Uterus (tissue), 2 donors: ENCODE measurements at regions not wholly inside any gene's neighbourhood (a gene's known extent, or its start where the extent isn't known, plus 50 kb on each side); places are given as distances from the start of the nearest gene placed in this dataset.

Experiments used
- CTCF ChIP-seq, 4 experiments: fragments of 200-600 bp in 2 of 4; fragments of 450-650 bp in 2 of 4; sonication (generic) in 2 of 4; IDR thresholded peaks; one replicate each; pipeline ENCODE4 v1.5.1; 2016 to 2019; ENCODE audit warnings: antibody characterized with exemption in 4 of 4, mild to moderate bottlenecking in 2 of 4, moderate library complexity in 1 of 4
- POLR2A ChIP-seq, 2 donors: fragments of 450-650 bp; IDR thresholded peaks; one replicate each; pipeline ENCODE4 v1.6.1; 2016; ENCODE audit warnings: antibody characterized with exemption in 2 of 2, mild to moderate bottlenecking in 1 of 2, moderate library complexity in 1 of 2

- TF ChIP-seq CTCF (IDR thresholded peaks at IDR 0.05) (no peak), POLR2A (IDR thresholded peaks at IDR 0.05) (no peak)
These were observed 159.5 kb upstream of the GRIP1 start for GRCh38 chr12:66838366-66838765.
